GM23338 (cell line): ENCODE measurements at regions not wholly inside any gene's neighbourhood (a gene's known extent, or its start where the extent isn't known, plus 50 kb on each side); places are given as distances from the start of the nearest gene placed in this dataset.

Experiments used
- ATAC-seq: fragments of 200-7000 bp; cut with Tn5 transposase; 3 replicates; pipeline ENCODE4 v1.9.1; 2020
- DNase-seq: peaks from one replicate; pipeline ENCODE4 v3.0.0-alpha.2; 2015; ENCODE audit warnings: low spot score
- H2AFZ ChIP-seq: fragments of 200-600 bp; sonication (generic); 2 replicates; pipeline ENCODE4 v1.8.0; 2016; ENCODE audit warnings: antibody characterized with exemption, mild to moderate bottlenecking, moderate library complexity
- H3F3A ChIP-seq: fragments of 200-600 bp; sonication (generic); replicated peaks from 2 replicates; pipeline ENCODE4 v1.8.0; 2017; ENCODE audit warnings: antibody characterized with exemption, mixed run types, low read depth
- H3K27ac ChIP-seq: fragments of 200-600 bp; sonication (generic); 2 replicates; pipeline ENCODE4 v1.6.1; 2016; ENCODE audit warnings: low read depth
- H3K27me3 ChIP-seq: fragments of 200-600 bp; sonication (generic); 2 replicates; pipeline ENCODE4 v1.8.0; 2016; ENCODE audit warnings: mild to moderate bottlenecking, mixed run types, moderate library complexity; ENCODE audit not compliant: insufficient read depth
- H3K36me3 ChIP-seq: fragments of 200-600 bp; sonication (generic); 2 replicates; pipeline ENCODE4 v1.8.0; 2016; ENCODE audit warnings: mild to moderate bottlenecking; ENCODE audit not compliant: insufficient read depth
- H3K4me1 ChIP-seq: fragments of 200-600 bp; sonication (generic); 2 replicates; pipeline ENCODE4 v1.8.0; 2016; ENCODE audit warnings: mild to moderate bottlenecking, moderate library complexity; ENCODE audit not compliant: insufficient read depth
- H3K4me2 ChIP-seq: fragments of 200-600 bp; sonication (generic); 2 replicates; pipeline ENCODE4 v1.7.1; 2017; ENCODE audit warnings: mixed run types
- H3K4me3 ChIP-seq: fragments of 200-600 bp; sonication (generic); 2 replicates; pipeline ENCODE4 v1.6.1; 2016; ENCODE audit warnings: mixed run types
- H3K79me2 ChIP-seq: fragments of 200-600 bp; sonication (generic); replicated peaks from 2 replicates; pipeline ENCODE4 v1.8.0; 2017; ENCODE audit warnings: mild to moderate bottlenecking; ENCODE audit not compliant: insufficient read depth
- H3K9me2 ChIP-seq: fragments of 200-600 bp; sonication (generic); 2 replicates; pipeline ENCODE4 v1.8.0; 2017; ENCODE audit not compliant: insufficient read depth
- H4K20me1 ChIP-seq: fragments of 200-600 bp; sonication (generic); replicated peaks from 2 replicates; pipeline ENCODE4 v1.8.0; 2017; ENCODE audit warnings: mild to moderate bottlenecking; ENCODE audit not compliant: insufficient read depth
- H3K27ac Mint-ChIP-seq: 2 replicates; pipeline ENCODE4 v1.8.0; 2020; ENCODE audit warnings: inconsistent platforms, mild to moderate bottlenecking, moderate library complexity, mixed read lengths
- H3K27me3 Mint-ChIP-seq: 3 replicates; pipeline ENCODE4 v1.8.0; 2022; ENCODE audit warnings: low read depth, mild to moderate bottlenecking, moderate library complexity, mixed read lengths, inconsistent platforms; ENCODE audit not compliant: insufficient read depth, poor library complexity
- H3K36me3 Mint-ChIP-seq: 3 replicates; pipeline ENCODE4 v1.8.0; 2021; ENCODE audit warnings: low read depth, mild to moderate bottlenecking, inconsistent platforms, moderate library complexity, mixed read lengths
- H3K4me1 Mint-ChIP-seq: 3 replicates; pipeline ENCODE4 v1.8.0; 2020; ENCODE audit warnings: mild to moderate bottlenecking, inconsistent platforms, mixed read lengths
- H3K4me3 Mint-ChIP-seq: 3 replicates; pipeline ENCODE4 v1.8.0; 2021; ENCODE audit warnings: moderate library complexity, mild to moderate bottlenecking, inconsistent platforms, mixed read lengths
- H3K9me3 Mint-ChIP-seq: 3 replicates; pipeline ENCODE4 v1.8.0; 2020; ENCODE audit warnings: moderate library complexity, mild to moderate bottlenecking, inconsistent platforms, mixed read lengths
- EZH2 ChIP-seq: fragments of 200-600 bp; sonication (generic); IDR thresholded peaks from one replicate; pipeline ENCODE4 v1.8.0; 2017; ENCODE audit warnings: antibody characterized with exemption, mild to moderate bottlenecking, low read depth; ENCODE audit not compliant: unreplicated experiment
- JUNB ChIP-seq: IDR thresholded peaks from one replicate; pipeline ENCODE4 v1.6.1; 2016; ENCODE audit warnings: antibody characterized with exemption; ENCODE audit not compliant: unreplicated experiment
- NANOG ChIP-seq: IDR thresholded peaks from 2 replicates; pipeline ENCODE4 v1.6.1; 2016; ENCODE audit warnings: antibody characterized with exemption, borderline replicate concordance
- ZNF331 ChIP-seq: fragments of 250-450 bp; sonication (Bioruptor Pico); IDR thresholded peaks from 2 replicates; pipeline ENCODE4 v1.5.0; 2020; ENCODE audit warnings: low read depth, mild to moderate bottlenecking, moderate library complexity
- TF ChIP-seq, protein P1 (sequence below): fragments of 250-450 bp; sonication (Bioruptor Pico); IDR thresholded peaks from 2 replicates; pipeline ENCODE4 v1.5.0; 2020; ENCODE audit warnings: mild to moderate bottlenecking, moderate library complexity
- TF ChIP-seq, protein P2 (sequence below): IDR thresholded peaks from 2 replicates; pipeline ENCODE4 v1.6.1; 2016; ENCODE audit warnings: antibody characterized with exemption
- TF ChIP-seq, protein P3 (sequence below): IDR thresholded peaks from one replicate; pipeline ENCODE4 v1.6.1; 2018; ENCODE audit warnings: antibody characterized with exemption; ENCODE audit not compliant: unreplicated experiment

DNA sequence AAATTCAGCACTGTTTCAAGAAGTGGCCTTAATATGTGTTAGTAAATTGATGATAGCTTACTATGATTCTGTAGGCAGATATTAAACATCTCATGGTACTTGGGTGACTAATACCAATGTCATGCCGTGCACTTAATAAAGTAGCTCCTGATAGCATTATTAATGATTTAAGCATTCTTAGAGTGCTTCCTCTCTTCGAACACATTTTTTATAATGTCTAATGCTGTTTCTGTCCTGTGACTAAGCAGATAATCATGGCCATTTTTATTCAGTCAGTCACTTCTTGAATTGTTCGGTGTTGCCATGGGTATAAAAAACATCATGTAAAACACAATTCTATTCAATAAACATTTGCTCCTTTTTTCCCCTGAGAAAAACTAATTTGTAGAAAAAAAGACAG, 804.6 kb upstream of the ADGRL4 start (continued):
- TF ChIP-seq, protein P1, sequence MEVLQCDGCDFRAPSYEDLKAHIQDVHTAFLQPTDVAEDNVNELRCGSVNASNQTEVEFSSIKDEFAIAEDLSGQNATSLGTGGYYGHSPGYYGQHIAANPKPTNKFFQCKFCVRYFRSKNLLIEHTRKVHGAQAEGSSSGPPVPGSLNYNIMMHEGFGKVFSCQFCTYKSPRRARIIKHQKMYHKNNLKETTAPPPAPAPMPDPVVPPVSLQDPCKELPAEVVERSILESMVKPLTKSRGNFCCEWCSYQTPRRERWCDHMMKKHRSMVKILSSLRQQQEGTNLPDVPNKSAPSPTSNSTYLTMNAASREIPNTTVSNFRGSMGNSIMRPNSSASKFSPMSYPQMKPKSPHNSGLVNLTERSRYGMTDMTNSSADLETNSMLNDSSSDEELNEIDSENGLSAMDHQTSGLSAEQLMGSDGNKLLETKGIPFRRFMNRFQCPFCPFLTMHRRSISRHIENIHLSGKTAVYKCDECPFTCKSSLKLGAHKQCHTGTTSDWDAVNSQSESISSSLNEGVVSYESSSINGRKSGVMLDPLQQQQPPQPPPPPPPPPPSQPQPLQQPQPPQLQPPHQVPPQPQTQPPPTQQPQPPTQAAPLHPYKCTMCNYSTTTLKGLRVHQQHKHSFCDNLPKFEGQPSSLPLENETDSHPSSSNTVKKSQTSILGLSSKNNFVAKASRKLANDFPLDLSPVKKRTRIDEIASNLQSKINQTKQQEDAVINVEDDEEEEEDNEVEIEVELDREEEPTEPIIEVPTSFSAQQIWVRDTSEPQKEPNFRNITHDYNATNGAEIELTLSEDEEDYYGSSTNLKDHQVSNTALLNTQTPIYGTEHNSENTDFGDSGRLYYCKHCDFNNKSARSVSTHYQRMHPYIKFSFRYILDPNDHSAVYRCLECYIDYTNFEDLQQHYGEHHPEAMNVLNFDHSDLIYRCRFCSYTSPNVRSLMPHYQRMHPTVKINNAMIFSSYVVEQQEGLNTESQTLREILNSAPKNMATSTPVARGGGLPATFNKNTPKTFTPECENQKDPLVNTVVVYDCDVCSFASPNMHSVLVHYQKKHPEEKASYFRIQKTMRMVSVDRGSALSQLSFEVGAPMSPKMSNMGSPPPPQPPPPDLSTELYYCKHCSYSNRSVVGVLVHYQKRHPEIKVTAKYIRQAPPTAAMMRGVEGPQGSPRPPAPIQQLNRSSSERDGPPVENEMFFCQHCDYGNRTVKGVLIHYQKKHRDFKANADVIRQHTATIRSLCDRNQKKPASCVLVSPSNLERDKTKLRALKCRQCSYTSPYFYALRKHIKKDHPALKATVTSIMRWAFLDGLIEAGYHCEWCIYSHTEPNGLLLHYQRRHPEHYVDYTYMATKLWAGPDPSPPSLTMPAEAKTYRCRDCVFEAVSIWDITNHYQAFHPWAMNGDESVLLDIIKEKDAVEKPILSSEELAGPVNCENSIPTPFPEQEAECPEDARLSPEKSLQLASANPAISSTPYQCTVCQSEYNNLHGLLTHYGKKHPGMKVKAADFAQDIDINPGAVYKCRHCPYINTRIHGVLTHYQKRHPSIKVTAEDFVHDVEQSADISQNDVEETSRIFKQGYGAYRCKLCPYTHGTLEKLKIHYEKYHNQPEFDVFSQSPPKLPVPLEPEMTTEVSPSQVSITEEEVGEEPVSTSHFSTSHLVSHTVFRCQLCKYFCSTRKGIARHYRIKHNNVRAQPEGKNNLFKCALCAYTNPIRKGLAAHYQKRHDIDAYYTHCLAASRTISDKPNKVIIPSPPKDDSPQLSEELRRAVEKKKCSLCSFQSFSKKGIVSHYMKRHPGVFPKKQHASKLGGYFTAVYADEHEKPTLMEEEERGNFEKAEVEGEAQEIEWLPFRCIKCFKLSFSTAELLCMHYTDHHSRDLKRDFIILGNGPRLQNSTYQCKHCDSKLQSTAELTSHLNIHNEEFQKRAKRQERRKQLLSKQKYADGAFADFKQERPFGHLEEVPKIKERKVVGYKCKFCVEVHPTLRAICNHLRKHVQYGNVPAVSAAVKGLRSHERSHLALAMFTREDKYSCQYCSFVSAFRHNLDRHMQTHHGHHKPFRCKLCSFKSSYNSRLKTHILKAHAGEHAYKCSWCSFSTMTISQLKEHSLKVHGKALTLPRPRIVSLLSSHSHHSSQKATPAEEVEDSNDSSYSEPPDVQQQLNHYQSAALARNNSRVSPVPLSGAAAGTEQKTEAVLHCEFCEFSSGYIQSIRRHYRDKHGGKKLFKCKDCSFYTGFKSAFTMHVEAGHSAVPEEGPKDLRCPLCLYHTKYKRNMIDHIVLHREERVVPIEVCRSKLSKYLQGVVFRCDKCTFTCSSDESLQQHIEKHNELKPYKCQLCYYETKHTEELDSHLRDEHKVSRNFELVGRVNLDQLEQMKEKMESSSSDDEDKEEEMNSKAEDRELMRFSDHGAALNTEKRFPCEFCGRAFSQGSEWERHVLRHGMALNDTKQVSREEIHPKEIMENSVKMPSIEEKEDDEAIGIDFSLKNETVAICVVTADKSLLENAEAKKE (CRISPR knock-in tag): no peak

DNA sequence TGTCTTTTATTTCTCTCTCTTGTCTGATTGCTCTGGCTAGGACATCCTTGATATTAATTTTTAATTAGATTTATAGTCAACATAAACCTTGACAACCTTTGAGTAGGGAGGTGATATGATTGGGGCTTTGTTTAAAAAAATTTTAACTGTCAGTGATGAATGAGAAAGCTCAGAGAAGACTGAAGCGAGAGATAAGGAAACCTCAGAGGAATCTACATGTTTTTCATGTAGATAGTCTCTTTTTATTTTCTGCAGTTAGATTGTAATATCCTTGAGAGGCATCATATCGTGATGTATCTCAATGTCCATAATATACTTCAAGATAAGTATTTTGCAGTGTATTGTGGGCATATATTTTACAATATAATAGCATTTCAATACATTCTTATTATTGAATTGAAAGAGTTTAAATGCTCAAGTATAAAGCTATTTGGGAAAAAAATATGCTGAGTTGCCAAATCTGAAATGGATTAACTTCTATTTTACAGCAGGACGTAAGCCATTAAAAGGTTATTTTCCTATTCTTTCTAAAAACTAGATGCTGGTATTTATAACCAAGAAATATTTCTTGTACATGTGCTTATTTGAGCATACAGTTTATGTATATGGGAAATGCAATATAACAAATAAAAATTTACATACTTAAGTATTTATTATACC, 802.4 kb upstream of the ADGRL4 start:
- Histone ChIP-seq H3K4me3 (no peak overlapping the region), H3K27ac (no peak overlapping the region), H3K4me2 (no peak overlapping the region), H3K79me2 (no peaks in the 10 kb centered on the region), H3K9me2 (no peaks in the 10 kb centered on the region), H3K36me3 (no peaks in the 10 kb centered on the region), H4K20me1 (no peaks in the 10 kb centered on the region), H2AFZ (no peak overlapping the region), H3F3A (no peaks in the 10 kb centered on the region), H3K4me1 (no peaks in the 10 kb centered on the region), H3K27me3 (no peaks in the 10 kb centered on the region)
- H3K27me3 Mint-ChIP-seq: no peaks in the 10 kb centered on the region
- no peak for ATAC-seq
- H3K4me3 Mint-ChIP-seq: no peak overlapping the region
- H3K36me3 Mint-ChIP-seq: peaks cover 9% of the 10 kb centered on the region; the same call in 2 of the 3 replicates
- no peaks in the 10 kb centered on the region for H3K4me1 Mint-ChIP-seq
- peaks cover 11% of the 10 kb centered on the region for H3K9me3 Mint-ChIP-seq
- no peak for DNase-seq
- H3K27ac Mint-ChIP-seq: no peak overlapping the region
- TF ChIP-seq, protein P2, sequence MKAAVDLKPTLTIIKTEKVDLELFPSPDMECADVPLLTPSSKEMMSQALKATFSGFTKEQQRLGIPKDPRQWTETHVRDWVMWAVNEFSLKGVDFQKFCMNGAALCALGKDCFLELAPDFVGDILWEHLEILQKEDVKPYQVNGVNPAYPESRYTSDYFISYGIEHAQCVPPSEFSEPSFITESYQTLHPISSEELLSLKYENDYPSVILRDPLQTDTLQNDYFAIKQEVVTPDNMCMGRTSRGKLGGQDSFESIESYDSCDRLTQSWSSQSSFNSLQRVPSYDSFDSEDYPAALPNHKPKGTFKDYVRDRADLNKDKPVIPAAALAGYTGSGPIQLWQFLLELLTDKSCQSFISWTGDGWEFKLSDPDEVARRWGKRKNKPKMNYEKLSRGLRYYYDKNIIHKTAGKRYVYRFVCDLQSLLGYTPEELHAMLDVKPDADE: no peak
- TF ChIP-seq NANOG: no peak
- TF ChIP-seq, protein P3, sequence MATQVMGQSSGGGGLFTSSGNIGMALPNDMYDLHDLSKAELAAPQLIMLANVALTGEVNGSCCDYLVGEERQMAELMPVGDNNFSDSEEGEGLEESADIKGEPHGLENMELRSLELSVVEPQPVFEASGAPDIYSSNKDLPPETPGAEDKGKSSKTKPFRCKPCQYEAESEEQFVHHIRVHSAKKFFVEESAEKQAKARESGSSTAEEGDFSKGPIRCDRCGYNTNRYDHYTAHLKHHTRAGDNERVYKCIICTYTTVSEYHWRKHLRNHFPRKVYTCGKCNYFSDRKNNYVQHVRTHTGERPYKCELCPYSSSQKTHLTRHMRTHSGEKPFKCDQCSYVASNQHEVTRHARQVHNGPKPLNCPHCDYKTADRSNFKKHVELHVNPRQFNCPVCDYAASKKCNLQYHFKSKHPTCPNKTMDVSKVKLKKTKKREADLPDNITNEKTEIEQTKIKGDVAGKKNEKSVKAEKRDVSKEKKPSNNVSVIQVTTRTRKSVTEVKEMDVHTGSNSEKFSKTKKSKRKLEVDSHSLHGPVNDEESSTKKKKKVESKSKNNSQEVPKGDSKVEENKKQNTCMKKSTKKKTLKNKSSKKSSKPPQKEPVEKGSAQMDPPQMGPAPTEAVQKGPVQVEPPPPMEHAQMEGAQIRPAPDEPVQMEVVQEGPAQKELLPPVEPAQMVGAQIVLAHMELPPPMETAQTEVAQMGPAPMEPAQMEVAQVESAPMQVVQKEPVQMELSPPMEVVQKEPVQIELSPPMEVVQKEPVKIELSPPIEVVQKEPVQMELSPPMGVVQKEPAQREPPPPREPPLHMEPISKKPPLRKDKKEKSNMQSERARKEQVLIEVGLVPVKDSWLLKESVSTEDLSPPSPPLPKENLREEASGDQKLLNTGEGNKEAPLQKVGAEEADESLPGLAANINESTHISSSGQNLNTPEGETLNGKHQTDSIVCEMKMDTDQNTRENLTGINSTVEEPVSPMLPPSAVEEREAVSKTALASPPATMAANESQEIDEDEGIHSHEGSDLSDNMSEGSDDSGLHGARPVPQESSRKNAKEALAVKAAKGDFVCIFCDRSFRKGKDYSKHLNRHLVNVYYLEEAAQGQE: no peak
- no peak for TF ChIP-seq EZH2
- no peak for TF ChIP-seq ZNF331 (CRISPR knock-in tag)
- TF ChIP-seq JUNB: no peak
